GM23248 (cell line): ENCODE measurements at regions not wholly inside any gene's neighbourhood (a gene's known extent, or its start where the extent isn't known, plus 50 kb on each side); places are given as distances from the start of the nearest gene placed in this dataset.
A peak's percentile ranks its signal among the peaks of the same experiment; 100 is the strongest.

Source experiments
- DNase-seq: peaks from one replicate; pipeline ENCODE4 v3.0.0-alpha.2; 2015
- H2AFZ ChIP-seq: fragments of 200-600 bp; sonication (generic); 2 replicates; pipeline ENCODE4 v1.6.1; 2016; ENCODE audit warnings: antibody characterized with exemption
- H3F3A ChIP-seq: fragments of 200-600 bp; sonication (generic); 2 replicates; pipeline ENCODE4 v1.6.1; 2016; ENCODE audit warnings: mild to moderate bottlenecking, antibody characterized with exemption, mixed run types; ENCODE audit not compliant: insufficient read depth
- H3K27ac ChIP-seq: fragments of 200-600 bp; sonication (generic); 2 replicates; pipeline ENCODE4 v1.5.1; 2016; ENCODE audit warnings: mild to moderate bottlenecking
- H3K27me3 ChIP-seq: fragments of 200-600 bp; sonication (generic); replicated peaks from 2 replicates; pipeline ENCODE4 v1.6.1; 2016; ENCODE audit warnings: mild to moderate bottlenecking; ENCODE audit not compliant: insufficient read depth
- H3K36me3 ChIP-seq: fragments of 200-600 bp; sonication (generic); 2 replicates; pipeline ENCODE4 v1.6.1; 2016; ENCODE audit warnings: low read depth, mild to moderate bottlenecking
- H3K4me1 ChIP-seq: fragments of 200-600 bp; sonication (generic); 2 replicates; pipeline ENCODE4 v1.6.1; 2016; ENCODE audit warnings: mild to moderate bottlenecking; ENCODE audit not compliant: insufficient read depth
- H3K4me2 ChIP-seq: fragments of 200-600 bp; sonication (generic); one replicate; pipeline ENCODE4 v1.6.1; 2016; ENCODE audit warnings: mild to moderate bottlenecking; ENCODE audit not compliant: unreplicated experiment
- H3K4me3 ChIP-seq: fragments of 200-600 bp; sonication (generic); 2 replicates; pipeline ENCODE4 v1.5.1; 2016; ENCODE audit warnings: mild to moderate bottlenecking
- H3K79me2 ChIP-seq: fragments of 200-600 bp; sonication (generic); 2 replicates; pipeline ENCODE4 v1.6.1; 2016; ENCODE audit warnings: mild to moderate bottlenecking; ENCODE audit not compliant: insufficient read depth
- H3K9ac ChIP-seq: fragments of 200-600 bp; sonication (generic); 2 replicates; pipeline ENCODE4 v1.6.1; 2016; ENCODE audit warnings: mild to moderate bottlenecking
- H3K9me2 ChIP-seq: fragments of 200-600 bp; sonication (generic); 2 replicates; pipeline ENCODE4 v1.6.1; 2016; ENCODE audit warnings: mixed run types, mild to moderate bottlenecking, moderate library complexity; ENCODE audit not compliant: insufficient read depth
- H3K9me3 ChIP-seq: fragments of 200-600 bp; sonication (generic); one replicate; pipeline ENCODE4 v1.6.1; 2017; ENCODE audit warnings: low read depth
- H4K20me1 ChIP-seq: fragments of 200-600 bp; sonication (generic); 2 replicates; pipeline ENCODE4 v1.6.0; 2016; ENCODE audit not compliant: insufficient read depth
- EZH2 ChIP-seq: fragments of 200-600 bp; sonication (generic); IDR thresholded peaks from 2 replicates; pipeline ENCODE4 v1.6.1; 2018; ENCODE audit warnings: antibody characterized with exemption, mild to moderate bottlenecking; ENCODE audit not compliant: insufficient read depth, poor library complexity, severe bottlenecking
- EZH2phosphoT487 ChIP-seq: fragments of 200-600 bp; sonication (generic); IDR thresholded peaks from 2 replicates; pipeline ENCODE4 v1.6.1; 2018; ENCODE audit warnings: antibody characterized with exemption, moderate library complexity, mild to moderate bottlenecking, low read depth; ENCODE audit not compliant: insufficient read depth
- WGBS, 2 experiments: methylation state at CpG; one replicate each; pipeline ENCODE4 v1.1.6; 2015 to 2017; ENCODE audit warnings: low lambda C conversion rate in 2 of 2, low coverage in 1 of 2; ENCODE audit errors: missing lambda C conversion rate in 2 of 2; 5-methylcytosine and 5-hydroxymethylcytosine counted together
- in situ Hi-C: fragments of 300-500 bp; cut with MboI; formaldehyde crosslinking; loops from 2 replicates; pipeline ENCODE4 v1.15.0; 2020

GRCh38 chr6:112804638-112805330 is 457.7 kb downstream of the RFPL4B start:
- no peaks in the 10 kb centered on the region for H3K79me2 ChIP-seq
- H4K20me1 ChIP-seq = no peaks in the 10 kb centered on the region
- no peak overlapping the region for H3K4me2 ChIP-seq
- no peaks in the 10 kb centered on the region for H3K9me2 ChIP-seq
- H3K9ac ChIP-seq = no peak overlapping the region
- in situ Hi-C loops = no loop called here
- WGBS, 2 experiments = 96% methylated on average over 6 of the region's 6 CpGs
- no peak overlapping the region for H2AFZ ChIP-seq
- no peak overlapping the region for H3K27ac ChIP-seq
- no peak overlapping the region for H3K4me3 ChIP-seq
- TF ChIP-seq EZH2phosphoT487 (no peak), EZH2 (no peak)
- no peaks in the 10 kb centered on the region for H3K27me3 ChIP-seq
- DNase-seq = no peak
- H3F3A ChIP-seq = peaks cover 26% of the 10 kb centered on the region
- no peaks in the 10 kb centered on the region for H3K9me3 ChIP-seq
- no peaks in the 10 kb centered on the region for H3K36me3 ChIP-seq
- peaks cover 38% of the 10 kb centered on the region for H3K4me1 ChIP-seq

DNA sequence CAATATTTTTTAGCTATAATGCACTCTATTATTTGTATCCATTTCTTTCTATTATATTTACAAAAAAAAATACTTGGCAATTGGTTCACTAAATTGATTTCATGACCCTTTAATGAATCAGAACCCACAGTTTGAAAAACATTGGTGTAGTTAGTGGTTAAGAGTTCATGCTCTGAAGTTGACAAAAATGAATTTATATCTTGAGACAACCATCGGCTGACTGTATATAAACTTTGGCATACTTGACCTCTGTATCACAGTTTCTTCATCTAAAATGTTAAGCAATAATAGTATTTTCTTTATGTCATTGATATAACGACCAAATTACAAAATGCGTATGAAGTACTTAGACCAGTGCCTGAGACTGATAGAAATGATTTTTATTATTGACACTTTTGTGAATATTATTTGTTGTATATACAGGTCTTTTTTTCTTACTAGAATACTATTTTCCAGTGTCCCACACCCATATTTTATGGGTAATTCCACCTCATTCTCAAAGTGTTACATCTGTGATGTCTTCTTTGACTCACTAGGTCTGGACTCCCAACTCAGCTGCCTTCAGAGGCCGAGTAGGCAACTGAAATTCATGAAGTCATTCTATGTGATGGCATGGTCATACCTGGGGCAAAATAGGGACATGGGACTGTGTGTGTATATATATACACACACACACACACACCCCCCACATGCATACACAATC is 459.2 kb downstream of the RFPL4B start:
- peaks cover 26% of the 10 kb centered on the region for H3K4me1 ChIP-seq
- no peaks in the 10 kb centered on the region; the same call in 1 of the 2 replicates for H3K9me2 ChIP-seq
- no peak overlapping the region for H3K27ac ChIP-seq
- no peaks in the 10 kb centered on the region for H3K79me2 ChIP-seq
- no peaks in the 10 kb centered on the region for H4K20me1 ChIP-seq
- no peak overlapping the region for H3K9ac ChIP-seq
- no peaks in the 10 kb centered on the region for H3K36me3 ChIP-seq
- no peak overlapping the region for H2AFZ ChIP-seq
- no peaks in the 10 kb centered on the region for H3K27me3 ChIP-seq
- H3K9me3 ChIP-seq = no peaks in the 10 kb centered on the region
- in situ Hi-C loops = no loop called here
- H3F3A ChIP-seq = peaks cover 17% of the 10 kb centered on the region
- H3K4me3 ChIP-seq = no peak overlapping the region
- DNase-seq = peak; percentile 36
- WGBS, 2 experiments = 54 to 64% methylated on average over 4 of the region's 4 CpGs
- TF ChIP-seq EZH2phosphoT487 (no peak), EZH2 (no peak)
- no peak overlapping the region for H3K4me2 ChIP-seq

DNA sequence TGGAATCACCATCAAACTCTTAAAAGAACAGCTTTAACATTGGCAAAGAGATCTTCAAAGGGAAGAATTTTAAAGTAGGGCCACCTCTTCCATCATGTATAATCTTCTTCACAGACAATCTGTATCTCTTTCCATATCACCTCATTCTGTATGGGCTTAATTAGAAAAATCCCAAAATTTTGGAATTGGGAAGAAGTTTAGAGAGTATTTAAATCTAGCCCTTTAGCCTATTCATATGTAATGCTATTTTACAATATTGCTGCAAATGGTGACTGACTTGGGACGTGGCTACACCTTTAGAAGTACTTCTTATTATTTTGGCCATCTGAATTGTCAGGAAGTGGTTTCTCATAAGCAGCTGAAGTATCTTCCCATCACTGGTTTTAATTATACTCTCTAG is 474.3 kb downstream of the RFPL4B start:
- TF ChIP-seq EZH2phosphoT487 = no peak
- TF ChIP-seq EZH2 = no peak
- H4K20me1 ChIP-seq = no peaks in the 10 kb centered on the region
- H3K36me3 ChIP-seq = no peaks in the 10 kb centered on the region
- no peak overlapping the region for H3K4me2 ChIP-seq
- in situ Hi-C loops = no loop called here
- H3K4me1 ChIP-seq = no peaks in the 10 kb centered on the region
- no peaks in the 10 kb centered on the region for H3K79me2 ChIP-seq
- 43 to 59% methylated on average over 1 of the region's 1 CpG for WGBS, 2 experiments
- no peaks in the 10 kb centered on the region for H3K27me3 ChIP-seq
- H3K9ac ChIP-seq = no peak overlapping the region
- no peak overlapping the region; the same call in 1 of the 2 replicates for H2AFZ ChIP-seq
- DNase-seq = no peak
- H3F3A ChIP-seq = no peaks in the 10 kb centered on the region
- no peak overlapping the region for H3K27ac ChIP-seq
- no peak overlapping the region for H3K4me3 ChIP-seq
- H3K9me2 ChIP-seq = no peaks in the 10 kb centered on the region
- H3K9me3 ChIP-seq = no peaks in the 10 kb centered on the region

DNA sequence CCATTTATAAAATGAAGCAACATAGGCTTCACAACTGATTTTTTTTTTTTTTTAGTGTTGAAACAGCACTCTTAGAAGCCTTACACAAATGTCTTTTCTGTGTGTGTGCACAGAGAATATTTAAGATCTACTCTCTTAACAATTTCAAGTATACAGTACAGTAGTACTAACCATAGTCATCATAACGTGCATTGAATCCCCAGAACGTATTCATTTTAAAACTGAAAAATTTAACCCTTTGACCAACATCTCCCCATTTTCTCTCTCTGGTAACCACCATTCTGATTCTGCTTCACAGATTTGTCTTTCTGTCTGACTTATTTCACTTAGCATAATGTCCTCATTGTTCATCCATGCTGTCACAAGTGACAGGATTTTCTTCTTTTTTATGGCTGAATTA is 475.6 kb downstream of the RFPL4B start:
- no peak overlapping the region for H3K4me3 ChIP-seq
- no peak overlapping the region for H3K9ac ChIP-seq
- no peaks in the 10 kb centered on the region for H3F3A ChIP-seq
- in situ Hi-C loops = no loop called here
- H4K20me1 ChIP-seq = no peaks in the 10 kb centered on the region
- H3K27ac ChIP-seq = no peak overlapping the region
- TF ChIP-seq EZH2phosphoT487 = no peak
- no peak for TF ChIP-seq EZH2
- no peaks in the 10 kb centered on the region for H3K9me3 ChIP-seq
- H3K79me2 ChIP-seq = no peaks in the 10 kb centered on the region
- H3K4me1 ChIP-seq = peaks cover 3% of the 10 kb centered on the region
- no peak for DNase-seq
- H3K9me2 ChIP-seq = no peaks in the 10 kb centered on the region
- no peak overlapping the region for H3K4me2 ChIP-seq
- no peaks in the 10 kb centered on the region for H3K27me3 ChIP-seq
- WGBS, 2 experiments = 84 to 85% methylated on average over 2 of the region's 2 CpGs
- no peak overlapping the region for H2AFZ ChIP-seq
- H3K36me3 ChIP-seq = no peaks in the 10 kb centered on the region
